Heart right ventricle (tissue), 16 donors: ENCODE measurements at regions not wholly inside any gene's neighbourhood (a gene's known extent, or its start where the extent isn't known, plus 50 kb on each side); places are given as distances from the start of the nearest gene placed in this dataset.

Experiments used
- ATAC-seq, 8 donors: fragments of 200-7000 bp; cut with Tn5 transposase; one replicate each; pipeline ENCODE4 v1.9.1; 2020; ENCODE audit warnings: mild to moderate bottlenecking in 8 of 8, moderate library complexity in 8 of 8, moderate number of reproducible peaks in 1 of 8
- DNase-seq, 2 donors: peaks; one replicate each; pipeline ENCODE4 v3.0.0-alpha.2; 2020
- H3K27ac ChIP-seq, 10 donors: fragments of 200-600 bp; sonication (generic) in 2 of 10; one replicate each; pipeline versions ENCODE4 v1.5.0 to v1.8.0; 2020 to 2022; ENCODE audit warnings: mild to moderate bottlenecking in 3 of 10
- H3K27me3 ChIP-seq, 7 donors: fragments of 200-600 bp; one replicate each; pipeline ENCODE4 v1.8.0; 2021 to 2022; ENCODE audit warnings: mild to moderate bottlenecking in 2 of 7
- H3K36me3 ChIP-seq, 9 donors: fragments of 200-600 bp; sonication (generic) in 1 of 9; one replicate each; pipeline versions ENCODE4 v1.5.0 to v1.8.0; 2020 to 2022; ENCODE audit warnings: mild to moderate bottlenecking in 2 of 9
- H3K4me1 ChIP-seq, 9 donors: fragments of 200-600 bp; sonication (generic) in 1 of 9; one replicate each; pipeline versions ENCODE4 v1.5.0 to v1.8.0; 2020 to 2022; ENCODE audit warnings: mild to moderate bottlenecking in 4 of 9
- H3K4me3 ChIP-seq, 10 donors: fragments of 200-600 bp; sonication (generic) in 2 of 10; one replicate each; pipeline versions ENCODE4 v1.5.0 to v1.8.0; 2020 to 2022; ENCODE audit warnings: mild to moderate bottlenecking in 7 of 10, moderate library complexity in 2 of 10
- H3K9me3 ChIP-seq, 11 donors: fragments of 200-600 bp in 10 of 11; sonication (generic) in 2 of 11; one replicate each; pipeline versions ENCODE4 v1.5.0 to v1.8.0; 2013 to 2022; ENCODE audit warnings: mild to moderate bottlenecking in 2 of 11, control low read depth in 1 of 11, moderate library complexity in 1 of 11
- WGBS, 2 donors: extraction: QIAGEN DNeasy Blood & Tissue Kit; methylation state at CpG; one replicate each; pipeline ENCODE4 v1.1.7; 2013; ENCODE audit warnings: inconsistent platforms in 1 of 2; 5-methylcytosine and 5-hydroxymethylcytosine counted together
- intact Hi-C, 10 donors: fragments of 100-400 bp; cut with DNase I; formaldehyde crosslinking; loops; one replicate each; pipeline versions ENCODE4 v1.11.1 to v1.14.2; 2022
- TF ChIP-seq, protein P1 (sequence below), 9 donors: fragments of 200-600 bp; sonication (generic) in 2 of 9; IDR thresholded peaks; one replicate each; pipeline versions ENCODE4 v1.5.0 to v1.8.0; 2021 to 2022; ENCODE audit warnings: antibody characterized with exemption in 9 of 9, mild to moderate bottlenecking in 5 of 9, moderate library complexity in 1 of 9
- donor health status: Arrhythmogenic right ventricular cardiomyopathy.
- donor health status: ischemic (EF 13 %, LVEDD 7.1; RV severe dilation, severe dysfunction).
- donor health status: healthy with polysubstance abuse.
- donor health status: DM: no; HTN: yes; CAD: no.
- donor health status: DM: no; HTN: no; CAD: no.
- donor health status: ischemic (EF 25% LVEDD 6.9; RV normal size, moderate dysfunction).
- donor health status: ischemic (EF 25% LVEDD 5.7; RV mildly dilated, moderate dysfunction).
- donor health status: healthy.
- donor health status: DM: yes; HTN: yes; CAD: no.
- donor health status: Ischemic cardiomyopathy.
- donor health status: ischemic (EF 35%, LVEDD 5.7; RV mildly dilated, moderate dysfunction).
- donor health status: nonischemic (EF 11% LVEDD 7.7; RV severe dilation, severe dysfunction).
- donor health status: DM: yes; HTN: yes; CAD: no.
- donor health status: PGD.
- donor health status: ischemic (EF 29% LVEDD 5.4; RV normal size, mild dysfunction).
- donor health status: nonischemic (EF 23%, LVEDD 6.1; RV moderate dilation, normal function).

- Histone ChIP-seq H3K36me3 (no peaks in the 10 kb centered on the region), H3K9me3 (peaks cover 0 to 37% (median 7%) of the 10 kb centered on the region in 11 donors), H3K27me3 (no peaks in the 10 kb centered on the region), H3K4me3 (no peak overlapping the region), H3K27ac (no peak overlapping the region), H3K4me1 (no peaks in the 10 kb centered on the region)
- no peak for DNase-seq
- WGBS, 2 donors: 56 to 64% methylated on average over 3 of the region's 3 CpGs
- intact Hi-C loops: no loop called here
- ATAC-seq: no peak
- TF ChIP-seq, protein P1, sequence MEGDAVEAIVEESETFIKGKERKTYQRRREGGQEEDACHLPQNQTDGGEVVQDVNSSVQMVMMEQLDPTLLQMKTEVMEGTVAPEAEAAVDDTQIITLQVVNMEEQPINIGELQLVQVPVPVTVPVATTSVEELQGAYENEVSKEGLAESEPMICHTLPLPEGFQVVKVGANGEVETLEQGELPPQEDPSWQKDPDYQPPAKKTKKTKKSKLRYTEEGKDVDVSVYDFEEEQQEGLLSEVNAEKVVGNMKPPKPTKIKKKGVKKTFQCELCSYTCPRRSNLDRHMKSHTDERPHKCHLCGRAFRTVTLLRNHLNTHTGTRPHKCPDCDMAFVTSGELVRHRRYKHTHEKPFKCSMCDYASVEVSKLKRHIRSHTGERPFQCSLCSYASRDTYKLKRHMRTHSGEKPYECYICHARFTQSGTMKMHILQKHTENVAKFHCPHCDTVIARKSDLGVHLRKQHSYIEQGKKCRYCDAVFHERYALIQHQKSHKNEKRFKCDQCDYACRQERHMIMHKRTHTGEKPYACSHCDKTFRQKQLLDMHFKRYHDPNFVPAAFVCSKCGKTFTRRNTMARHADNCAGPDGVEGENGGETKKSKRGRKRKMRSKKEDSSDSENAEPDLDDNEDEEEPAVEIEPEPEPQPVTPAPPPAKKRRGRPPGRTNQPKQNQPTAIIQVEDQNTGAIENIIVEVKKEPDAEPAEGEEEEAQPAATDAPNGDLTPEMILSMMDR (IDR thresholded peaks at IDR 0.05): no peak
Observed at GRCh38 chr5:28374492-28374967, 1336.1 kb upstream of the CDH9 start.

DNA sequence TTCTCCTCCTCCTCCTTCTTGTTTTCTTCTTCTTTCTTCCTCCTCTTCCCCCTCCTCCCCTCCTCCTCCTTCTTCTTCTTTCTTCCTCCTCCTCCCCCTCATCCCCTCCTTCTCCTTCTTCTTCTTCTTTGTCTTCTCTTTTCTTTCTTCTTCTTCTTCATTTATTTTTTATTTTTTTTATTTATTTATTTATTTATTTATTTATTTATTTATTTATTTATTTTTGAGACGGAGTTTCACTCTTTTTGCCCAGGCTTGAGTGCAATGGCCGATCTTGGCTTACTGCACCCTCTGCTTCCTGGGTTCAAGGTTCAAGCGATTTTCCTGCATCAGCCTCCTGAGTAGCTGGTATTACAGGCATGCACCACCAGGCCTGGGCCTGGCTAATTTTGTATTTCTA lies 1332.5 kb upstream of the CDH9 start:
- WGBS, 2 donors: 73 to 87% methylated on average over 3 of the region's 3 CpGs
- intact Hi-C loops: no loop called here
- ATAC-seq: no peak
- no peaks in the 10 kb centered on the region for H3K27me3 ChIP-seq
- no peaks in the 10 kb centered on the region for H3K4me1 ChIP-seq
- TF ChIP-seq, protein P1 (IDR thresholded peaks at IDR 0.05): no peak
- peaks cover 0 to 35% (median 0%) of the 10 kb centered on the region in 11 donors for H3K9me3 ChIP-seq
- no peak for DNase-seq
- no peak overlapping the region for H3K4me3 ChIP-seq
- H3K27ac ChIP-seq: no peak overlapping the region
- no peaks in the 10 kb centered on the region for H3K36me3 ChIP-seq

GRCh38 chr5:28369418-28369817 lies 1331.0 kb upstream of the CDH9 start:
- H3K4me1 ChIP-seq: no peaks in the 10 kb centered on the region
- H3K36me3 ChIP-seq: no peaks in the 10 kb centered on the region
- intact Hi-C loops: no loop called here
- no peak overlapping the region for H3K4me3 ChIP-seq
- DNase-seq (no peak), ATAC-seq (no peak)
- no peak overlapping the region for H3K27ac ChIP-seq
- TF ChIP-seq, protein P1 (IDR thresholded peaks at IDR 0.05): no peak
- WGBS, 2 donors: 66 to 73% methylated on average over 2 of the region's 2 CpGs
- H3K9me3 ChIP-seq: peaks cover 0 to 23% (median 0%) of the 10 kb centered on the region in 11 donors
- H3K27me3 ChIP-seq: no peaks in the 10 kb centered on the region

DNA sequence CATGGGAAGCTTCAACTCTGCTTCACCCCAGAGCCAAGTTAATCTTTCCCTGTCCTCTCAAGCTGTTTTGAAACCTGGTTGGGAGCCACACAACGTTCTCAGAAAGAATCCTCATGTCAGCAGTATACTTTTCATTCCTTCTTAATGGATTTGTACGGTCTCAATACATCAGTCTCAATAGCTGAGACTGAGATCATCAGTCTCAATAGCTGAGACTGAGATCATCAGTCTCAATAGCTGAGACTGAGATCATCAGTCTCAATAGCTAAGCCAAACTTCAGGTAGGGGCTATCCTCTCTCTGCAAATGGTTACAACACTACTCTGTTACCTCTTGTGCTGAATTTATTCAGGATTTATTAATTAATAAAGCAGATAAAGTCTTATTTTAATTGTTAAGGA lies 1317.4 kb upstream of the CDH9 start:
- TF ChIP-seq, protein P1 (IDR thresholded peaks at IDR 0.05): no peak
- intact Hi-C loops: no loop called here
- ATAC-seq: no peak
- H3K9me3 ChIP-seq: peaks cover 0 to 25% (median 10%) of the 10 kb centered on the region in 11 donors
- H3K27me3 ChIP-seq: no peaks in the 10 kb centered on the region
- H3K4me1 ChIP-seq: no peaks in the 10 kb centered on the region
- DNase-seq: no peak
- no peaks in the 10 kb centered on the region for H3K36me3 ChIP-seq
- 26 to 37% methylated on average over 2 of the region's 2 CpGs for WGBS, 2 donors
- H3K4me3 ChIP-seq: no peak overlapping the region
- H3K27ac ChIP-seq: no peak overlapping the region
